ENCODE measurements at regions not wholly inside any gene's neighbourhood (a gene's known extent, or its start where the extent isn't known, plus 50 kb on each side); places are given as distances from the start of the nearest gene placed in this dataset.

DNA sequence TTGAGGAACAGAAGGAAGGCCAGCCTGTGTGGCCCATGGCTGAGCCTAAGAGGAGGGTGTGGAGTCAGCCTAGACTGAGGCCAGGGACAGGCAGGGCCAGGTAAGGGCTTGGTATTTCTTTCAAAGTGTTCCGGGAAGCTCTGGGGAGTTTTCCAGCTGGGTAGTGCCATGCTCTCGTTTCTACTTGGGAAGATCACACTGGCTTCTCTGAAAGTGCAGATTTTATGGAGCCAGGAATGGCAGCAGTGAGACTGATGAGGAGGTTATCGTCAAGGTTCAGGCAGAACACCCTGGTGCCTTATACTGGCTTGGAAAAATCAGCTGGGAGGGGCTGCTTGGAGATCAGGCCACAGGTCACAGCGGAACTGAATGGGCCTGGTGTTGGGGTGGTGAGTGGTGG lies 245.1 kb downstream of the SOX11 start:
- DNase-seq, result no peak
- no peaks in the 10 kb centered on the region for H3K36me3 Mint-ChIP-seq (ENCODE audit: low read depth)
- no peak overlapping the region for H3K27ac Mint-ChIP-seq

DNA sequence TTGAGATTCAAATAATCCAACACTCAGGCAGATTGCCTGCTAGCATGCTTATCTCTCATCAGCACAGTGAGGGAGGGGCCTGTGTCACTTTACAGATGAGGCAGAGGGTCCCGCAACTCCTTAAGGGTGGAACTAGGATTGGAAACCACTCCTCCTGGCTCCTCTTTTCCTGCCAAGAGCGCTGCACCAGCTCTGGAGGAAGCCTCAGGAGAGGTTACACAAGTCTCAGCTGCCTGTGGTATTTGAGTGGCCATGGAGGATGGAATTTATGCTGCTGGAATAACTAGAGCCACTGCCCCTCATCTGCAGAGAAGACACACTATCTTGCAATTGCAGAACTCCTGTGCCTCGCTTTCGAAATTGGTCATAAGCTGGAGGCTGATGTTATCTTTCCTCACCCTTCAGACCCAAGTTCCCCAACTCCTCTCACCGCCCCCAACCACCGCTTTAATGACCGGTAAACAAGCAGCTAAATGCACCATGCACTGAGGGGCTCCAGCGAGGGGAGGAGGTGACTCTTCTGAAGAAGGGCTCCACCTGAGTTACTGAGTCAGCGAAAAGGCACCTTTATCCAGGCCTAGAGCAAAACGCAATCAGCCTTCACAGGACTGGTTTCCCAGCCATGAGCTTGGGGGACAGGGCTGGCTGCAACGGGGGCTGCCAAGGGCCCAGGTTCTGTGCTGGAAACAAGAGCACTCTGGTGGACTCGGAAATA lies 245.8 kb downstream of the SOX11 start:
- Mint-ChIP-seq H3K27ac (no peak overlapping the region), H3K36me3 (ENCODE audit: low read depth) (no peaks in the 10 kb centered on the region), H3K4me3 (no peak overlapping the region), H3K27me3 (no peaks in the 10 kb centered on the region), H3K4me1 (no peaks in the 10 kb centered on the region)
- no peaks in the 10 kb centered on the region for H3K9me3 ChIP-seq (ENCODE audit: control insufficient read depth, low read length, poor library complexity, severe bottlenecking)
- ATAC-seq (no peak), DNase-seq (no peak)

More for the DNA sequence above, 245.1 kb downstream of the SOX11 start:
- ATAC-seq, result no peak
- no peaks in the 10 kb centered on the region for H3K4me1 Mint-ChIP-seq
- H3K27me3 Mint-ChIP-seq, result no peaks in the 10 kb centered on the region
- no peak overlapping the region for H3K4me3 Mint-ChIP-seq
- no peaks in the 10 kb centered on the region for H3K9me3 ChIP-seq (ENCODE audit: control insufficient read depth, low read length, poor library complexity, severe bottlenecking)

DNA sequence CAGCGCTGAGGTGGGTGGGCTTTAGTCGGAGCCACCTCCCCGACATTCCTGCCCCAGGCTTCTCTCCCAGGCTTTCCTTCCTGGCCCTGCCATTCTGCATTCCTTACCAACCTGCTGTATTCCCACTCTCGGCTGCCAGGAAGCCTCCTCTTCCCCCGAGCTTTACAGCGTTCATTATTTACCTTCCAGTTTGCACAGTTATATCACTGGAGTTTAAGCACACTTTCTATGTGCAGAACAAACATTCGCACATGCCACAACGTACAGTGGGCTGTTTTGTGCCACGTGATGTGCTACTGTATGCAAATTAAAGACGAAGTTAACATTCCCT lies 246.3 kb downstream of the SOX11 start:
- H3K9me3 ChIP-seq (ENCODE audit: control insufficient read depth, low read length, poor library complexity, severe bottlenecking), result no peaks in the 10 kb centered on the region
- H3K36me3 Mint-ChIP-seq (ENCODE audit: low read depth), result no peaks in the 10 kb centered on the region
- H3K27me3 Mint-ChIP-seq, result no peaks in the 10 kb centered on the region
- H3K4me1 Mint-ChIP-seq, result no peaks in the 10 kb centered on the region
- DNase-seq, result no peak
- no peak overlapping the region for H3K27ac Mint-ChIP-seq
- ATAC-seq, result no peak
- H3K4me3 Mint-ChIP-seq, result no peak overlapping the region

DNA sequence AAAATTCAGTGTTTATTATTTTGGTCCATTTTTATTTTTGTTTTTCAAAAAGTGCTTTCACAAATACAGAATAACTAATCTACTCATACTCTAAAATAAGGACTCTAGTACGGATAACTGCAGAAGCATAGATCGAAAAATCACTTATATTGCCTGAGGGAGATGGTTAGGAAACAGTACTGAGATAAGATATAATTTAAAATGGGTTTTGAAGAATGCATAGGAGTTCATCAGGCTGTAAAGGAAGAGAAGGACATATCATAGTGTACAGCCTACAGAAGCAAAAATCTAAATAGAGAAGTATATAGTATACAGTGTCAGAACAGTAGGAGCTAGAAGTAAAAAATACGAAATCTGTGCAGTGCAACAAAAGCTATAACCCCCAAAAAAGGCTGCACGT lies 247.4 kb downstream of the SOX11 start:
- no peak overlapping the region for H3K4me3 Mint-ChIP-seq

DNA sequence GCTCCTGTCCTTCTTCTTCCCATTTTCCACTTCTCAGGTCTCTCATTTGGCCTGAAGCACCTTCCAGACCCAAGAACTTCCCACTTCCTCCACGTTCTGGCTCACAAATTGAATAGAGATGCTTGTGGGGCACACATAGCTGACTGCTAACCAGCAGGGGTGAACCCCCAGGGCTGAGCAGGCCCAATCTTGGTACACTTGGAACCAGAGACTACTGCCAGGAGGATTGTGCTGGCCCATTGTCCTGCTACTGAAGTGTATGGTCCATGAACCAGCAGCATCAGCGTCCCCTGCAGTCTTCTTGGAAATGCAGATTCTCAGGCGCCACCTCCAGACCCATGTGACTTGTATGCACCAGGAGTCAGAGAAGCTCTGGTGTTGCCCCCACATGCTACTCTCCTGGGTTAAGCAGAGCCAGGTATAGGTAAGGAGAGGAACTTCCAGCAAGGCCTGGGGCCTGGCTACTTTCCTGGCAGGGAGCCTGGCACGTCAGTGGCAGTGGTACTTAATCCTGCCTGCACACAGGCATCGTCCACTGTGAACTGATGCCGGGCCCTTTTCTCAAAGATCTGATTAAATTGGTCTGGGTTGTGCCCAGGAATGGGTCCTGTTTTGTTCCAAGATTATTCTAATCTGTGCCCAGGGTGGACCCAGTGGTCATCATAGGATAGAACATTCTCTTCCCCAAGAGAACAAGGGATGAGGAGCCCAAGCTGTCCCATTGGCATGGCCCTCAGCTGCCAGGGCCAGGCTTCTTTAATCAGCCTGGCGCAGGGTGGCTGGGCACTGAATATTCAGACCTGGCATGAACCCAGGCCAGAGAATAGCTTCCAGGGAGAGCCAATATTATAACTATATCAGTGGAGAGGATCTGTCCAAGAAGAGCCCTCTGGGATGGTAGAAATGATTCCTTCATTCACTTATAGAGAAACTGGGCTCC lies 248.7 kb downstream of the SOX11 start:
- H3K27ac Mint-ChIP-seq, result no peak overlapping the region
- no peaks in the 10 kb centered on the region for H3K9me3 ChIP-seq (ENCODE audit: control insufficient read depth, low read length, poor library complexity, severe bottlenecking)
- no peaks in the 10 kb centered on the region for H3K27me3 Mint-ChIP-seq
- ATAC-seq, result no peak
- no peaks in the 10 kb centered on the region for H3K36me3 Mint-ChIP-seq (ENCODE audit: low read depth)
- no peak for DNase-seq
- no peak overlapping the region for H3K4me3 Mint-ChIP-seq
- no peaks in the 10 kb centered on the region for H3K4me1 Mint-ChIP-seq

More for the DNA sequence above, 247.4 kb downstream of the SOX11 start:
- H3K9me3 ChIP-seq (ENCODE audit: control insufficient read depth, low read length, poor library complexity, severe bottlenecking), result no peaks in the 10 kb centered on the region
- no peak overlapping the region for H3K27ac Mint-ChIP-seq
- ATAC-seq, result no peak
- H3K27me3 Mint-ChIP-seq, result no peaks in the 10 kb centered on the region
- no peaks in the 10 kb centered on the region for H3K4me1 Mint-ChIP-seq
- H3K36me3 Mint-ChIP-seq (ENCODE audit: low read depth), result no peaks in the 10 kb centered on the region
- DNase-seq, result no peak

DNA sequence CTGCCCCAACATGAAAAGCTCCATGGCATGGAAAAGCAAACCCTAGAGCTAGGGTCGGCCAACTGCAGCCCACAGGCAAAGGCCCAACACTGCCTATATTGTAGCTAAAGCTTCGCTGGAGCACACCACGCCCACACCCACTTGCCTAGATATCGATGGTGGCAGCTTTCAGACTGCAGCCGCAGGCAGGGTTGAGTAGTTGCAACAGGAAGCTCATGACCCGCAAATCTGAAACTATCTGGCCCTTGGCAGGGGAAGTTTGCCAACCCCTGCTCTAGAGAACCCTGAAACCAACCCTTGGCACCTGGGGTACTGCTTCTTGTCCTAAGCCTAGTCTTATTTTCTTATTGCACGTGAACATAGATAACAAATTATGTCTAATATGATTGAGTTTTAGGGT lies 250.0 kb downstream of the SOX11 start:
- Mint-ChIP-seq H3K4me1 (no peaks in the 10 kb centered on the region), H3K27me3 (no peaks in the 10 kb centered on the region), H3K4me3 (no peak overlapping the region), H3K27ac (no peak overlapping the region), H3K36me3 (ENCODE audit: low read depth) (no peaks in the 10 kb centered on the region)
- H3K9me3 ChIP-seq (ENCODE audit: control insufficient read depth, low read length, poor library complexity, severe bottlenecking), result no peaks in the 10 kb centered on the region
- ATAC-seq, result no peak
- no peak for DNase-seq

DNA sequence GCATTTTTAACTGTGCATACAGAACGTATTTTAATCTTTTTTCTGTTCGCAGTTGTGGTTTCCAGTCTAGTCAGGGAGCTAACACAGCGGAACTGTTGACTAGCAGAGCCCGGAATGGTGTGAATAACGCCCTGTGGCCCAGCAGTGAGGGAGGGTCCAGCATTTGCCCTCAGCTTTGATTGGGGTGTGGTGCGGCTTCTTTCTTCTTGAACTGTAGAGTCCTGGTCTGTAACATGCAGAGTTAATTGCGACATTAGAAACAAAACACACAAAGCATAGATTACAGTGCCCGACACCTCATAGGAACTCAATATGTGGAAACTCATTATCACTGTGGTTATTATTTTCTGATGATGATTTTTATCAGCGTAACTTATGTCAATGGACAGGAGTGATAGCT lies 253.6 kb downstream of the SOX11 start:
- no peaks in the 10 kb centered on the region for H3K9me3 ChIP-seq (ENCODE audit: control insufficient read depth, low read length, poor library complexity, severe bottlenecking)
- no peak for DNase-seq
- H3K4me3 Mint-ChIP-seq, result no peak overlapping the region
- no peak for ATAC-seq
- H3K4me1 Mint-ChIP-seq, result no peaks in the 10 kb centered on the region
- H3K27ac Mint-ChIP-seq, result no peak overlapping the region
- H3K36me3 Mint-ChIP-seq (ENCODE audit: low read depth), result no peaks in the 10 kb centered on the region
- no peaks in the 10 kb centered on the region for H3K27me3 Mint-ChIP-seq

DNA sequence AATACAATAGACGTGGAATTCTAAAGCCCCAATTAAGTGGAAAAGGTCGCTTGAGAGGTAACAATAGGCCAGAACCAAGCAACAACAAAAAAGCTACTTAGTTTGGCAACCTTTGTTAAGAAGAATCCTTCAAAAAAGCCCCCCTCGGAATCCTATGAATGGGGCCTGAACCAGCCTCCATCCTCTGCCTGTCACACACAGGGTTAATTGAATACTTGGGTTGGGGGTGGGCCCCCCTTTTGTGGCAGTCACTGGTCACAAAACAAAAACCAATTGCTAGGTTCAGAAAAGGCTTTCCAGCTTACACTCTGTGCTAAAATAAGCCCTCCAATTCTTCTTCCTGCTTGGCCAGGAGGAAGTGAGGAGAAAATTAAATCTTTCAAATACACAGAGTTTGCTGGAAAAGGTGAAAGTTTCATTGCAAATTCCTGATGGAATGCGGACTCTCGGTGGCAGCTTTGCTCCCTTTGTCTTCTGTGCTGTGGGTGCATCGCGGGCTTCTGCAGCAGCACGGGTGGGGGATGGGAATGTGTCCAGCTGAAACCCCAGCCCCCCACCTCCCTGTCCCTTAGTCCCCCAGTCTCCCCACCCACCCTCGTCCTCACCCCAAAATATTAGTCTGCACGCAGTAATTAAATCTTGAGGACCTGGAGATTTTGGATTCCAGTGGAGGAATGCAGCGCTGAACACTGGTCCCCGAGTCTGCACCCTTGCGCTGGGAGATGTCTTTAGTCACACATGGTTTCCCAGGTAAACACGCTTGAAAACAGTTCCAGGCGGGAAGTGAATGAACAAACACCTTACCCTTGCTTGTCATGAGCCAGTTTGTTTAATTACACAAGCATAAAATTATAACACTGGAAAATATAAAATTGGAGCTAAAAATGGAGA lies 254.3 kb downstream of the SOX11 start:
- H3K27ac Mint-ChIP-seq, result no peak overlapping the region
- no peak overlapping the region for H3K4me3 Mint-ChIP-seq
- no peaks in the 10 kb centered on the region for H3K36me3 Mint-ChIP-seq (ENCODE audit: low read depth)
- ATAC-seq (no peak), DNase-seq (no peak)
- no peaks in the 10 kb centered on the region for H3K9me3 ChIP-seq (ENCODE audit: control insufficient read depth, low read length, poor library complexity, severe bottlenecking)
- no peaks in the 10 kb centered on the region for H3K27me3 Mint-ChIP-seq
- H3K4me1 Mint-ChIP-seq, result no peaks in the 10 kb centered on the region

DNA sequence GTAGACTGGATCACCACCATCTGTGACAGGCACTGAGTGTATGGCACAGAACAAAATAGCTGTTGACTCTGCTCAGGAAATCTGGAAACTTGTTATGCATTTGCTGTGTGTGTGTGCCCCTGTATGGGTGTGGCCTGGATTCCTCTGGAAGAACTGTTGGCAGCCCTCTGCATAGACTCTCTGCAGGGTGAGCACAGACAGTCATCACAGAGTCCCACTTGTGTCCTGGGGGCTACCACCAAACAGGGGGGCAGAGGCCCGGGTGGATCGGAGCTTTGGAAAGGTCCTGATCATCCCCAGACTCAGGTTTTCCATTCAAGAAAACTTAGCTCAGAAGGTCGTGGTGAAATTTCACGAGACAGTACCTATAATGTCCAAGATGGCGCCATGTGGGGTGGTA lies 258.6 kb downstream of the SOX11 start:
- H3K9me3 ChIP-seq (ENCODE audit: control insufficient read depth, low read length, poor library complexity, severe bottlenecking), result no peaks in the 10 kb centered on the region
- no peak for DNase-seq
- ATAC-seq, result no peak
- H3K27ac Mint-ChIP-seq, result no peak overlapping the region
- H3K4me3 Mint-ChIP-seq, result no peak overlapping the region
- H3K36me3 Mint-ChIP-seq (ENCODE audit: low read depth), result no peaks in the 10 kb centered on the region
- H3K4me1 Mint-ChIP-seq, result no peaks in the 10 kb centered on the region
- H3K27me3 Mint-ChIP-seq, result no peaks in the 10 kb centered on the region

DNA sequence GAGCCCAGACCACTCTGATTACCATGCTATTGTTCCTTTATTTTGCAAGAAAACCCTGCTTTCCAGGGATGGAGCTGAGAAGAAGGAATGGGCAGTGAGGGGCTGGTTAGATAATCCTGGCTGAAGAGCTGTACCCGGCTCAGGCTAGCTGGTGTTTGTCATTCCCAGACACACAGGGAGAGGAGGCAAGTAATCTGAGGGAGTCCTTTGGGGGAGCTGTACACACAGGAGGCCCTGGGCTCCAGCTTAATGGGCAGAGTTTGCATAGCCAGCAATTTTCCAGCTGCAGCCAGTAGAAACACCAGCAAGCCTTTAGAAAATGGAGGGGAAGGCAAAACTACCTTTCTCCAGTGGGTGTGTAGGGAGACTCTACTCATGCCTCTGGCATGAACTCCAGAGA lies 259.3 kb downstream of the SOX11 start:
- no peak overlapping the region for H3K4me3 Mint-ChIP-seq
- no peaks in the 10 kb centered on the region for H3K4me1 Mint-ChIP-seq
- DNase-seq (no peak), ATAC-seq (no peak)
- H3K36me3 Mint-ChIP-seq (ENCODE audit: low read depth), result no peaks in the 10 kb centered on the region
- no peak overlapping the region for H3K27ac Mint-ChIP-seq
- H3K27me3 Mint-ChIP-seq, result no peaks in the 10 kb centered on the region
- H3K9me3 ChIP-seq (ENCODE audit: control insufficient read depth, low read length, poor library complexity, severe bottlenecking), result no peaks in the 10 kb centered on the region

DNA sequence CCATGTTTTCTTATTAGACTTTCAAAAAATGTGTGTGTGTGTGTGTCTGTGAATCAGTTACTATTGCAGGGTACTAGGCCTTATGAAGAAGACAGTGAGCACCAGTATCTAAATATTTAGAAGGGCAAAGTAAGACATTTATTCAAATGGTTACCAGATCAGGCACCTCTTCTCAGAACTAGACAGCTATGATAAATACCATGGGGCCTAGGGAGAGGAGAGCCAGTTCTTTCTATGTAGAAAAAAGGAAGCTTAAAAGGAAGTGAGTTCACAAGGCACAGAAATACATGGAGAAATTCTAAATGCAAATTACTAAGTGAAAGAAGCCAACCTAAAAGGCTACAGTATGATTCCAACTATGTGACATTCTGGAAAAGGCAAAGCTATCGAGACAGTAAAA lies 261.3 kb downstream of the SOX11 start:
- ATAC-seq (no peak), DNase-seq (no peak)
- no peaks in the 10 kb centered on the region for H3K9me3 ChIP-seq (ENCODE audit: control insufficient read depth, low read length, poor library complexity, severe bottlenecking)
- Mint-ChIP-seq H3K27ac (no peak overlapping the region), H3K4me1 (no peaks in the 10 kb centered on the region), H3K27me3 (no peaks in the 10 kb centered on the region), H3K36me3 (ENCODE audit: low read depth) (no peaks in the 10 kb centered on the region), H3K4me3 (no peak overlapping the region)

DNA sequence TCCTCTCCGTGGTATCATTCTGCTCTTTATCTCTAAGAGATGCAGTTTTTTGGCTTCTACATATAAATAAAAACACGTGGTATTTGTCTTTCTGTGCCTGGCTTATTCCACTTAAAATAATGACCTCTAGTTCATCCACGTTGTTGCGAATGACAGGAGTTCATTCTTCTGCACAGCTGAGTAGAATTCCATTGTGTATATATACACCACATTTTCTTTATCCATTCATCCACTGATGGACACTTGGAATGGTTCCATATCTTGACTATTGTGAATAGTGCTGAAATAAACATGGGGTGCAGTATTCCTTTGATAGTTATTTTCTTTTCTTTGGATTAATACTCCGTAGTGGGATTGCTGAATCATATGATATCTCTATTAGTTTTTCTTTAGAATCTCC lies 262.3 kb downstream of the SOX11 start:
- H3K9me3 ChIP-seq (ENCODE audit: control insufficient read depth, low read length, poor library complexity, severe bottlenecking), result no peaks in the 10 kb centered on the region
- DNase-seq (no peak), ATAC-seq (no peak)
- H3K4me1 Mint-ChIP-seq, result no peaks in the 10 kb centered on the region
- no peak overlapping the region for H3K27ac Mint-ChIP-seq
- H3K36me3 Mint-ChIP-seq (ENCODE audit: low read depth), result no peaks in the 10 kb centered on the region
- H3K4me3 Mint-ChIP-seq, result no peak overlapping the region
- no peaks in the 10 kb centered on the region for H3K27me3 Mint-ChIP-seq

DNA sequence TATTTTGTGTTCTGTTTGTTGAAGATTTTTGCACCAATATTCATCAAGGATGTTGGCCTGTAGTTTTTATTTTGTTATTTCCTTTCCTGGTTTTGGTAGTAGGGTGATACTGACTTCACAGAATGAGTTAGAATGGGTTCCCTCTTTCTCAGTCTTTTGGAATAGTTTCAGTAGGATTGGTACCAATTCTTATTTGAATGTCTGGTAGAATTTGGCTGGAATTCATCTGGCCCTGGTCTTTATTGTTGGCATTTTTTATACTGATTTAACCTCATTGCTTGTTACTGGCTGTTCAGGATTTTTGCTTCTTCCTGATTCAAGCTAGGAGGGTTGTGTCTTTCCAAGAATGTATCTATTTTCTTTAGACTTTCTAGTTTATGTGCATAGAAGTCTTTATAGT lies 263.7 kb downstream of the SOX11 start:
- H3K4me1 Mint-ChIP-seq, result no peaks in the 10 kb centered on the region
- no peaks in the 10 kb centered on the region for H3K27me3 Mint-ChIP-seq
- DNase-seq (no peak), ATAC-seq (no peak)
- H3K27ac Mint-ChIP-seq, result no peak overlapping the region
- H3K4me3 Mint-ChIP-seq, result no peak overlapping the region
- no peaks in the 10 kb centered on the region for H3K9me3 ChIP-seq (ENCODE audit: control insufficient read depth, low read length, poor library complexity, severe bottlenecking)
- H3K36me3 Mint-ChIP-seq (ENCODE audit: low read depth), result no peaks in the 10 kb centered on the region
